ENCODE measurements at regions not wholly inside any gene's neighbourhood (a gene's known extent, or its start where the extent isn't known, plus 50 kb on each side); places are given as distances from the start of the nearest gene placed in this dataset.

DNA sequence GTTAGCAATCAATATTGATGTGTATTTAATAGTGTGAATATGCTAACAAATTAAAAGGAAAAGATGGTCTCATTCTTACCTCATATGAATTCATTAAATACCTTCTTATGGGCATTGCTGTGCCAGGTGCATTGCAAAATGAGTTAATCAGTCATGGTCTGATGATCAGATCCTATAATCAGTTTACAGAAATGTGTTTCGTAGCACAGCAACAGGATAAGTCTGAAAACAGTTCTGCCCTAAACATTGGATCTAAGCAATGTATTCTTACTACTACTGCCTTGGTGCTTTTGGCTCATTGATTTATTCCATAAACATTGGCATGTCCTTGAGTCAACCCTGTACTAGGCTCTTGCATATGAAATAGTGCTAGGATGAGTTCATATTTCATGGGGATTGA, 417.0 kb upstream of the JAG1 start:
- Histone ChIP-seq H3K9me3 (ENCODE audit: insufficient read depth, low read depth, low read length) (no peaks in the 10 kb centered on the region), H3K36me3 (ENCODE audit: insufficient read depth, low read length) (no peaks in the 10 kb centered on the region), H3K27ac (ENCODE audit: low read depth, low read length) (no peak overlapping the region), H3K4me3 (ENCODE audit: insufficient read depth, low read depth, low read length) (no peak overlapping the region), H3K4me1 (ENCODE audit: insufficient read depth, low read length) (no peaks in the 10 kb centered on the region), H4K20me1 (ENCODE audit: insufficient read depth, low read length) (no peaks in the 10 kb centered on the region), H2AFZ (ENCODE audit: low read depth, low read length) (no peak overlapping the region), H3K79me2 (ENCODE audit: insufficient read depth, low read length) (no peaks in the 10 kb centered on the region), H3K4me2 (ENCODE audit: low read length) (no peak overlapping the region), H3K9ac (ENCODE audit: low read length) (no peak overlapping the region), H3K27me3 (ENCODE audit: insufficient read depth, low read length) (no peaks in the 10 kb centered on the region)
- Mint-ChIP-seq H3K4me3 (ENCODE audit: unreplicated experiment) (no peak overlapping the region), H3K27ac (ENCODE audit: unreplicated experiment) (no peak overlapping the region), H3K27me3 (ENCODE audit: low read depth, unreplicated experiment) (no peaks in the 10 kb centered on the region), H3K9me3 (ENCODE audit: unreplicated experiment) (peaks cover 5% of the 10 kb centered on the region), H3K36me3 (ENCODE audit: low read depth, unreplicated experiment) (no peaks in the 10 kb centered on the region), H3K4me1 (ENCODE audit: low read depth, unreplicated experiment) (peaks cover 4% of the 10 kb centered on the region)
- no peak for FAIRE-seq
- DNase-seq (ENCODE audit: low read depth), result no peak
- TF ChIP-seq EZH2 (IDR thresholded peaks at IDR 0.05; ENCODE audit: insufficient read depth, low read length), result no peak

DNA sequence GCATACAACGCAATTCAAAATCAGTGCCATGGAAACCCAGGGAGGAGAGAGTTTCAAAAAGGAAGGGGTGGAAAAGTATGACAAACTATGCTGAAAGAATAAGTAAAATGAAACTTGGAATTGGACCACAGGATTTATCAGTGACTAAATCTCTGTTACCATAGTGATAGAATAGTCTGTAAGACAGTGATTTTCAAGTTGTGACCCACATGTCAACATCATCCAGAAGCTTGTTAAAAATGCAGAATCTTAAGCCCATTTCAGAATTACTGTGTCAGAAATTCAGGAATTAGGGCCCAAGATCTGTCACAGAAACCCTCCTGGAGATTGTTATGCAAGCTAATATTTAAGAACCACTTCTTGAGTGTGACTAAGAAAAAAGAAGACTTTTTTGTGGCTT, 417.7 kb upstream of the JAG1 start:
- H3K9me3 ChIP-seq (ENCODE audit: insufficient read depth, low read depth, low read length), result no peaks in the 10 kb centered on the region
- no peaks in the 10 kb centered on the region for H3K27me3 Mint-ChIP-seq (ENCODE audit: low read depth, unreplicated experiment)

DNA sequence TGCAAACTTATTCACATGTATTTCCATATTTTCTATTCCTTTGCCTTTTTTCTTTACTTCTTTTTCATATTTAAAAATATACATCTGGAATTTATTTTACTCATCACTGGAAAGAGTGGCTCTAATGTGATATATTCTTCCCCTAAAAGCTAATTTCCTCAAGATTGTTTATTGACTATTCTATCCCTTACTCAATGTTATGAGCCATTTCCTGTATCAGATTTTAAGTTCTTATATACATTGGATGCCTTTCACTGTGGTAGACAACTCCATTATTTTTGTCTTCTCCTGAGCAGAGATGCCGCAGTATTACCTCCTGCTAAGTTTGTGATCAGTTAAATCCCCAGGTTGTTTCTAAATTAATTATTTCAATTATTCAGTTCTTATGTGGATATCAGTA, 418.4 kb upstream of the JAG1 start:
- Mint-ChIP-seq H3K27ac (ENCODE audit: unreplicated experiment) (no peak overlapping the region), H3K4me1 (ENCODE audit: low read depth, unreplicated experiment) (peaks cover 4% of the 10 kb centered on the region), H3K36me3 (ENCODE audit: low read depth, unreplicated experiment) (no peaks in the 10 kb centered on the region), H3K9me3 (ENCODE audit: unreplicated experiment) (peaks cover 5% of the 10 kb centered on the region), H3K4me3 (ENCODE audit: unreplicated experiment) (no peak overlapping the region), H3K27me3 (ENCODE audit: low read depth, unreplicated experiment) (no peaks in the 10 kb centered on the region)
- H3K4me2 ChIP-seq (ENCODE audit: low read length), result no peak overlapping the region
- FAIRE-seq (no peak), DNase-seq (ENCODE audit: low read depth) (no peak)
- no peaks in the 10 kb centered on the region for H3K36me3 ChIP-seq (ENCODE audit: insufficient read depth, low read length)
- no peak overlapping the region for H2AFZ ChIP-seq (ENCODE audit: low read depth, low read length)
- H3K4me1 ChIP-seq (ENCODE audit: insufficient read depth, low read length), result no peaks in the 10 kb centered on the region
- H4K20me1 ChIP-seq (ENCODE audit: insufficient read depth, low read length), result no peaks in the 10 kb centered on the region
- H3K4me3 ChIP-seq (ENCODE audit: insufficient read depth, low read depth, low read length), result no peak overlapping the region
- no peaks in the 10 kb centered on the region for H3K79me2 ChIP-seq (ENCODE audit: insufficient read depth, low read length)
- H3K9me3 ChIP-seq (ENCODE audit: insufficient read depth, low read depth, low read length), result no peaks in the 10 kb centered on the region
- H3K27ac ChIP-seq (ENCODE audit: low read depth, low read length), result no peak overlapping the region
- H3K27me3 ChIP-seq (ENCODE audit: insufficient read depth, low read length), result no peaks in the 10 kb centered on the region
- H3K9ac ChIP-seq (ENCODE audit: low read length), result no peak overlapping the region
- TF ChIP-seq EZH2 (IDR thresholded peaks at IDR 0.05; ENCODE audit: insufficient read depth, low read length), result no peak
- TF ChIP-seq, protein P1, sequence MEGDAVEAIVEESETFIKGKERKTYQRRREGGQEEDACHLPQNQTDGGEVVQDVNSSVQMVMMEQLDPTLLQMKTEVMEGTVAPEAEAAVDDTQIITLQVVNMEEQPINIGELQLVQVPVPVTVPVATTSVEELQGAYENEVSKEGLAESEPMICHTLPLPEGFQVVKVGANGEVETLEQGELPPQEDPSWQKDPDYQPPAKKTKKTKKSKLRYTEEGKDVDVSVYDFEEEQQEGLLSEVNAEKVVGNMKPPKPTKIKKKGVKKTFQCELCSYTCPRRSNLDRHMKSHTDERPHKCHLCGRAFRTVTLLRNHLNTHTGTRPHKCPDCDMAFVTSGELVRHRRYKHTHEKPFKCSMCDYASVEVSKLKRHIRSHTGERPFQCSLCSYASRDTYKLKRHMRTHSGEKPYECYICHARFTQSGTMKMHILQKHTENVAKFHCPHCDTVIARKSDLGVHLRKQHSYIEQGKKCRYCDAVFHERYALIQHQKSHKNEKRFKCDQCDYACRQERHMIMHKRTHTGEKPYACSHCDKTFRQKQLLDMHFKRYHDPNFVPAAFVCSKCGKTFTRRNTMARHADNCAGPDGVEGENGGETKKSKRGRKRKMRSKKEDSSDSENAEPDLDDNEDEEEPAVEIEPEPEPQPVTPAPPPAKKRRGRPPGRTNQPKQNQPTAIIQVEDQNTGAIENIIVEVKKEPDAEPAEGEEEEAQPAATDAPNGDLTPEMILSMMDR (IDR thresholded peaks at IDR 0.05; ENCODE audit: insufficient read depth, low read depth, low read length), result no peak

More for the DNA sequence above, 417.7 kb upstream of the JAG1 start:
- no peak overlapping the region for H3K9ac ChIP-seq (ENCODE audit: low read length)
- Mint-ChIP-seq H3K4me3 (ENCODE audit: unreplicated experiment) (no peak overlapping the region), H3K9me3 (ENCODE audit: unreplicated experiment) (peaks cover 5% of the 10 kb centered on the region), H3K36me3 (ENCODE audit: low read depth, unreplicated experiment) (no peaks in the 10 kb centered on the region), H3K4me1 (ENCODE audit: low read depth, unreplicated experiment) (peaks cover 4% of the 10 kb centered on the region), H3K27ac (ENCODE audit: unreplicated experiment) (no peak overlapping the region)
- FAIRE-seq, result no peak
- no peaks in the 10 kb centered on the region for H3K4me1 ChIP-seq (ENCODE audit: insufficient read depth, low read length)
- H2AFZ ChIP-seq (ENCODE audit: low read depth, low read length), result no peak overlapping the region
- no peak overlapping the region for H3K4me3 ChIP-seq (ENCODE audit: insufficient read depth, low read depth, low read length)
- TF ChIP-seq EZH2 (IDR thresholded peaks at IDR 0.05; ENCODE audit: insufficient read depth, low read length), result no peak
- TF ChIP-seq, protein P1 (IDR thresholded peaks at IDR 0.05; ENCODE audit: insufficient read depth, low read depth, low read length), result no peak
- peak; percentile 28 for DNase-seq (ENCODE audit: low read depth)
- no peak overlapping the region for H3K27ac ChIP-seq (ENCODE audit: low read depth, low read length)
- no peaks in the 10 kb centered on the region for H3K36me3 ChIP-seq (ENCODE audit: insufficient read depth, low read length)
- no peaks in the 10 kb centered on the region for H3K27me3 ChIP-seq (ENCODE audit: insufficient read depth, low read length)
- H4K20me1 ChIP-seq (ENCODE audit: insufficient read depth, low read length), result no peaks in the 10 kb centered on the region
- H3K79me2 ChIP-seq (ENCODE audit: insufficient read depth, low read length), result no peaks in the 10 kb centered on the region
- no peak overlapping the region for H3K4me2 ChIP-seq (ENCODE audit: low read length)
